GM18870 (cell line): ENCODE measurements at regions not wholly inside any gene's neighbourhood (a gene's known extent, or its start where the extent isn't known, plus 50 kb on each side); places are given as distances from the start of the nearest gene placed in this dataset.

Source experiments
- ATAC-seq: cut with Tn5 transposase; IDR thresholded peaks from one replicate; pipeline ENCODE4 v1.9.1; 2021; ENCODE audit warnings: moderate library complexity; ENCODE audit not compliant: unreplicated experiment

GRCh38 chr7:21084286-21084685 lies 297.6 kb upstream of the SP8 start:
- no peak for ATAC-seq

- ATAC-seq = no peak
Measured at GRCh38 chr7:21086688-21087087, 300.0 kb upstream of the SP8 start.

GRCh38 chr7:21089653-21090052 lies 303.0 kb upstream of the SP8 start:
- ATAC-seq = no peak

GRCh38 chr7:21092766-21093702 lies 306.3 kb upstream of the SP8 start:
- no peak for ATAC-seq

GRCh38 chr7:21094589-21094988 lies 307.9 kb upstream of the SP8 start:
- ATAC-seq = no peak

- no peak for ATAC-seq
Measured at GRCh38 chr7:21099432-21099831, 312.7 kb upstream of the SP8 start.

GRCh38 chr7:21099955-21100354 lies 313.3 kb upstream of the SP8 start:
- ATAC-seq = no peak

- ATAC-seq = no peak
Measured at GRCh38 chr7:21101541-21101940, 314.9 kb upstream of the SP8 start.

GRCh38 chr7:21103426-21104123 lies 316.9 kb upstream of the SP8 start:
- no peak for ATAC-seq

- ATAC-seq = no peak
Measured at GRCh38 chr7:21104124-21104500, 317.4 kb upstream of the SP8 start.

GRCh38 chr7:21106296-21106732 lies 319.6 kb upstream of the SP8 start:
- ATAC-seq = no peak

- no peak for ATAC-seq
Measured at GRCh38 chr7:21107101-21107500, 320.4 kb upstream of the SP8 start.

GRCh38 chr7:21108182-21108581 lies 319.7 kb upstream of the SP4 start:
- no peak for ATAC-seq

- ATAC-seq = no peak
Measured at GRCh38 chr7:21113609-21114415, 314.1 kb upstream of the SP4 start.

- no peak for ATAC-seq
Measured at GRCh38 chr7:21123586-21123985, 304.3 kb upstream of the SP4 start.

GRCh38 chr7:21125297-21125696 lies 302.6 kb upstream of the SP4 start:
- ATAC-seq = no peak

GRCh38 chr7:21128062-21128817 lies 299.6 kb upstream of the SP4 start:
- ATAC-seq = no peak

- ATAC-seq = no peak
Measured at GRCh38 chr7:21131897-21132296, 296.0 kb upstream of the SP4 start.

GRCh38 chr7:21134631-21135030 lies 293.3 kb upstream of the SP4 start:
- no peak for ATAC-seq

- no peak for ATAC-seq
Measured at GRCh38 chr7:21135437-21135836, 292.4 kb upstream of the SP4 start.

GRCh38 chr7:21137640-21138039 lies 290.2 kb upstream of the SP4 start:
- ATAC-seq = no peak
